ENCODE measurements at regions not wholly inside any gene's neighbourhood (a gene's known extent, or its start where the extent isn't known, plus 50 kb on each side); places are given as distances from the start of the nearest gene placed in this dataset.

- Histone ChIP-seq H3K36me3 (no peaks in the 10 kb centered on the region), H3K9me3 (no peaks in the 10 kb centered on the region), H3K27me3 (no peaks in the 10 kb centered on the region), H3K4me1 (no peaks in the 10 kb centered on the region), H3K27ac (no peak overlapping the region), H3K4me3 (no peak overlapping the region)
- no peak for DNase-seq
- no peak for ATAC-seq (ENCODE audit: low FRiP score in 2 of 2)
- 97 to 99% methylated on average over 4 of the region's 4 CpGs for WGBS, 2 donors
- TF ChIP-seq POLR2A (IDR thresholded peaks at IDR 0.05) (no peak), POLR2AphosphoS5 (IDR thresholded peaks at IDR 0.05) (no peak), EP300 (IDR thresholded peaks at IDR 0.05) (no peak)
- TF ChIP-seq, protein P1, sequence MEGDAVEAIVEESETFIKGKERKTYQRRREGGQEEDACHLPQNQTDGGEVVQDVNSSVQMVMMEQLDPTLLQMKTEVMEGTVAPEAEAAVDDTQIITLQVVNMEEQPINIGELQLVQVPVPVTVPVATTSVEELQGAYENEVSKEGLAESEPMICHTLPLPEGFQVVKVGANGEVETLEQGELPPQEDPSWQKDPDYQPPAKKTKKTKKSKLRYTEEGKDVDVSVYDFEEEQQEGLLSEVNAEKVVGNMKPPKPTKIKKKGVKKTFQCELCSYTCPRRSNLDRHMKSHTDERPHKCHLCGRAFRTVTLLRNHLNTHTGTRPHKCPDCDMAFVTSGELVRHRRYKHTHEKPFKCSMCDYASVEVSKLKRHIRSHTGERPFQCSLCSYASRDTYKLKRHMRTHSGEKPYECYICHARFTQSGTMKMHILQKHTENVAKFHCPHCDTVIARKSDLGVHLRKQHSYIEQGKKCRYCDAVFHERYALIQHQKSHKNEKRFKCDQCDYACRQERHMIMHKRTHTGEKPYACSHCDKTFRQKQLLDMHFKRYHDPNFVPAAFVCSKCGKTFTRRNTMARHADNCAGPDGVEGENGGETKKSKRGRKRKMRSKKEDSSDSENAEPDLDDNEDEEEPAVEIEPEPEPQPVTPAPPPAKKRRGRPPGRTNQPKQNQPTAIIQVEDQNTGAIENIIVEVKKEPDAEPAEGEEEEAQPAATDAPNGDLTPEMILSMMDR (IDR thresholded peaks at IDR 0.05): no peak
Observed at GRCh38 chr10:44054046-44054445, 330.9 kb downstream of the CXCL12 start.

DNA sequence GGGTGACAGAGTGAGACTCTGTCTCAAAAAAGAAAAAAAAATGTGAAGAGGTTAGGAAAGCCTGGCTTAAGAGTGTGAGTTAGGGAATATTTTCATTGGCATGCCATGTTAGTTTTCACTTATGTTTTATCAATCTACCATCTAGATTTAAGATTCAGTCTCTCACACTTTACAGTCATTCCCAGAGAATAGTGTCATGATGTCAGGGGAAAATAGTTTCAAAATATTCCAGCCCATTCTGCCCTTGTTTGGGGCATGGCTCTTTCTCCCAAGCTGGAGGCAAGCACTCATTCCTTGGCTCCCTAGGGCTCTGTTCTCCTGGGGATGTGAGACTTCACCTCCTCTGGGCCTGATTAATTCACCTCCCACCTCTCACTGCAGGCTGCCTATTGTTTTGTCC, 331.5 kb downstream of the CXCL12 start:
- DNase-seq (no peak), ATAC-seq (ENCODE audit: low FRiP score in 2 of 2) (no peak)
- Histone ChIP-seq H3K27me3 (no peaks in the 10 kb centered on the region), H3K36me3 (no peaks in the 10 kb centered on the region), H3K4me1 (no peaks in the 10 kb centered on the region), H3K27ac (no peak overlapping the region), H3K9me3 (no peaks in the 10 kb centered on the region), H3K4me3 (no peak overlapping the region)
- no peak for TF ChIP-seq EP300 (IDR thresholded peaks at IDR 0.05)
- TF ChIP-seq POLR2AphosphoS5 (IDR thresholded peaks at IDR 0.05): no peak
- no peak for TF ChIP-seq POLR2A (IDR thresholded peaks at IDR 0.05)
- TF ChIP-seq, protein P1 (IDR thresholded peaks at IDR 0.05): no peak

DNA sequence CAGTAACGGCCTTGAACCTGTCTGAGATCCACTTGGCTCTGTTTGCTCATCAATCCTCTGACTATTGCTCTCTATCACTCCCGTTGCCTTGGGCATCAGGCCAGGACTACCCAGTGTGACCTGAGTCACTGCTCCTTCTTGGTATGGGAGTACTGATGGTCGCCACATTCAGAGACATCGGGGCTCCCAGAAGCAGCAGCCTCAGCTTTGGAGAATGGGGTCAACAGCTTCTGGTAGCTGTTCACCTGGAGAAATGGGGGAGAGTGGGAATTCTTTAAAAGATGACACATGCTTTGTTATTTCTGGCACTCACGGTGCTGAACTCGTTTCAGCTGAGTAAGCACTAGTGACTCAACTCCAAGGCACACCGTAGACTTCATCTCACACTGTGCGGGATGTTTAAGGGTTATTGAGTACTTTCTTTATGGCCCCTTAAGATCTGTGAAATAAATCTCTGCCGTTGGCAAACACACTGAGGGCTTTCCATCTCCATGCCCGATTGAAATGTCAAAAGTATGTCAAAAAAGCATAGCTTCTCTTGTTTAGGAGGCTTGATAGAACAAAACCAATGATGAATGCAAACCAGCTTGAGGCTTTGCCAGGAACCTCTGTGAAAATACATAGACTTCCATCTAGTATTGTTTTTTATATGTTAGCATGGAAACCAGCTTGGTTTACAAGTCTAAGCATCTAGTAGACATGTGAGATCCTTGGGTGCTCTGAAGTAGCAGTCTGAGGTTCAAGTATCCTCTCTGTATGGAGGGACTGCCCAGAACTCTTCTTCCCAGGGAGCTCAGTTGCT, 333.1 kb downstream of the CXCL12 start:
- no peaks in the 10 kb centered on the region for H3K9me3 ChIP-seq
- WGBS, 2 donors: 62 to 76% methylated on average over 10 of the region's 10 CpGs
- no peak overlapping the region for H3K27ac ChIP-seq
- H3K4me3 ChIP-seq: no peak overlapping the region
- TF ChIP-seq EP300 (IDR thresholded peaks at IDR 0.05) (no peak), POLR2AphosphoS5 (IDR thresholded peaks at IDR 0.05) (no peak), POLR2A (IDR thresholded peaks at IDR 0.05) (no peak)
- TF ChIP-seq, protein P1 (IDR thresholded peaks at IDR 0.05): no peak
- no peak for DNase-seq
- peak in 1 of 2 donors; percentile 31 for ATAC-seq (ENCODE audit: low FRiP score in 2 of 2)
- H3K36me3 ChIP-seq: no peaks in the 10 kb centered on the region
- peaks cover 0 to 9% (median 1%) of the 10 kb centered on the region in 4 donors for H3K4me1 ChIP-seq
- no peaks in the 10 kb centered on the region for H3K27me3 ChIP-seq

GRCh38 chr10:44051091-44051490, 333.8 kb downstream of the CXCL12 start:
- Histone ChIP-seq H3K36me3 (no peaks in the 10 kb centered on the region), H3K4me1 (peaks cover 0 to 13% (median 4%) of the 10 kb centered on the region in 4 donors), H3K4me3 (no peak overlapping the region), H3K27me3 (no peaks in the 10 kb centered on the region), H3K9me3 (no peaks in the 10 kb centered on the region), H3K27ac (no peak overlapping the region)
- ATAC-seq (ENCODE audit: low FRiP score in 2 of 2) (no peak), DNase-seq (no peak)
- WGBS, 2 donors: 80 to 89% methylated on average over 5 of the region's 5 CpGs
- TF ChIP-seq POLR2A (IDR thresholded peaks at IDR 0.05) (no peak), EP300 (IDR thresholded peaks at IDR 0.05) (no peak), POLR2AphosphoS5 (IDR thresholded peaks at IDR 0.05) (no peak)
- TF ChIP-seq, protein P1 (IDR thresholded peaks at IDR 0.05): no peak
